ENCODE measurements at regions not wholly inside any gene's neighbourhood (a gene's known extent, or its start where the extent isn't known, plus 50 kb on each side); places are given as distances from the start of the nearest gene placed in this dataset.

DNA sequence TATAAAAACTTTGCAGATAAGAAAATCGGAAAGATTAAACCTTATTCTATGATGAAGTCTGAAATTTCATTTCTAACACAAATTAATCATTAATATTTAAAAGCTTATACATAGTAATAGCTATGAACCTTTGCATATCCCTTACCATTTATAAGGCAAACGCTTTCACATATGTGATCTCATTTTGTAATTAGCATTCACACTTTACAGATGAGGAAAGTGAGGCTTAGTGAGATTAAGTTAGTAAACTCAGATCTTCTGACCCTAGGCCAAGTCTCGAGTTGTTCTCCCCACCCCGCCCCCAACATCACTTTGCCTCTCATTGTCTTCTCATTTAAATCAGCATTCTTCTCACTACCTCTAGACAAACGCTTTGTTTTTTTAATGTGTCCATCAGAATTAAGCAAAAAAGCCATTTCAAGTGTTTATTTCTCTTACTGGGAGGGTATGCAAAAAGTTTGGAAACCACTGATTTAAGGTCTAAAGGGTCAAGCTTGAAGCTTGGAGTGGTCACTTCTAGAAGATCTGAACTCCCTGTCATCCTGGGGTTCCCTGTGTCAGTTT lies 172.9 kb upstream of the BCL6 start:
- Histone ChIP-seq H2AFZ (ENCODE audit: control insufficient read depth, low read depth, low read length) (no peak overlapping the region), H3K4me2 (ENCODE audit: control insufficient read depth, insufficient read depth) (no peak overlapping the region; the same call in 1 of the 2 replicates), H3K4me3 (no peak overlapping the region), H3K9me3 (replicated peaks; ENCODE audit: control insufficient read depth, insufficient read depth, low read length) (no peaks in the 10 kb centered on the region; the same call in 2 of the 3 replicates), H3K27me3 (replicated peaks in 1 of 2; ENCODE audit: control insufficient read depth in 2 of 2, insufficient read depth in 2 of 2, low read length in 1 of 2) (peaks cover 0 to 2% of the 10 kb centered on the region in 2 experiments; a peak in 1 of 4 replicates), H3K79me2 (ENCODE audit: control insufficient read depth, insufficient read depth, low read length) (no peaks in the 10 kb centered on the region), H3K9ac (ENCODE audit: control insufficient read depth, insufficient read depth, low read length) (no peak overlapping the region), H4K20me1 (ENCODE audit: control insufficient read depth, insufficient read depth) (no peaks in the 10 kb centered on the region), H3K27ac (ENCODE audit: control insufficient read depth, insufficient read depth) (no peak overlapping the region), H3K36me3 (ENCODE audit: control insufficient read depth in 2 of 2, insufficient read depth in 2 of 2, low read length in 1 of 2) (no peaks in the 10 kb centered on the region), H3K4me1 (ENCODE audit: control insufficient read depth, insufficient read depth, low read length) (peaks cover 18% of the 10 kb centered on the region)
- ChIA-PET SMC1A (ENCODE audit: uncharacterized antibody, unreplicated experiment) (interaction anchor here (0.6 to 2.6 kb wide), 16 partner anchors 9 to 171 kb away, joined by 3 to 8 read pairs (median 3); no protein-coding TSS in a partner anchor), CTCF (interaction anchor here (0.7 to 1.5 kb wide), 8 partner anchors 10 to 1186 kb away, joined by 3 to 5 read pairs (median 3); no protein-coding TSS in a partner anchor), RAD21 (ENCODE audit: unreplicated experiment) (interaction anchor here (1.5 kb wide), 1 partner anchor 16 kb away, joined by 3 read pairs; no protein-coding TSS in a partner anchor), POLR2A (interaction anchor here (0.9 to 1.5 kb wide), 2 partner anchors 9 to 16 kb away, joined by 3 to 5 read pairs; no protein-coding TSS in a partner anchor)
- ATAC-seq = no peak
- no peak for DNase-seq (ENCODE audit: low read depth, low spot score)
- no peak for FAIRE-seq
- BruUV-seq (replicated peaks) = no TSS peak
- WGBS (ENCODE audit: insufficient coverage, insufficient replicate concordance, low lambda C conversion rate, missing lambda C conversion rate) = 11% methylated on average over 5 of the region's 5 CpGs
- in situ Hi-C loops (cut with MboI) (no loop called here), intact Hi-C loops (cut with micrococcal nuclease; ENCODE audit: unreplicated experiment) (loop anchor here (2.0 to 5.0 kb wide), 2 partner anchors 116 to 173 kb away; partner anchors contain the start of gene BCL6)
- TF ChIP-seq HDAC6 (IDR thresholded peaks at IDR 0.05; ENCODE audit: unreplicated experiment) = no peak
- TF ChIP-seq RELA (IDR thresholded peaks at IDR 0.05; ENCODE audit: borderline replicate concordance, partially characterized antibody) = no peak
- TF ChIP-seq CUX1 (IDR thresholded peaks at IDR 0.05; ENCODE audit: insufficient replicate concordance, low read depth, low read length) = no peak
- no peak for TF ChIP-seq TARDBP (IDR thresholded peaks at IDR 0.05; ENCODE audit: borderline replicate concordance)
- TF ChIP-seq, protein P1, sequence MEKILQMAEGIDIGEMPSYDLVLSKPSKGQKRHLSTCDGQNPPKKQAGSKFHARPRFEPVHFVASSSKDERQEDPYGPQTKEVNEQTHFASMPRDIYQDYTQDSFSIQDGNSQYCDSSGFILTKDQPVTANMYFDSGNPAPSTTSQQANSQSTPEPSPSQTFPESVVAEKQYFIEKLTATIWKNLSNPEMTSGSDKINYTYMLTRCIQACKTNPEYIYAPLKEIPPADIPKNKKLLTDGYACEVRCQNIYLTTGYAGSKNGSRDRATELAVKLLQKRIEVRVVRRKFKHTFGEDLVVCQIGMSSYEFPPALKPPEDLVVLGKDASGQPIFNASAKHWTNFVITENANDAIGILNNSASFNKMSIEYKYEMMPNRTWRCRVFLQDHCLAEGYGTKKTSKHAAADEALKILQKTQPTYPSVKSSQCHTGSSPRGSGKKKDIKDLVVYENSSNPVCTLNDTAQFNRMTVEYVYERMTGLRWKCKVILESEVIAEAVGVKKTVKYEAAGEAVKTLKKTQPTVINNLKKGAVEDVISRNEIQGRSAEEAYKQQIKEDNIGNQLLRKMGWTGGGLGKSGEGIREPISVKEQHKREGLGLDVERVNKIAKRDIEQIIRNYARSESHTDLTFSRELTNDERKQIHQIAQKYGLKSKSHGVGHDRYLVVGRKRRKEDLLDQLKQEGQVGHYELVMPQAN (conservative IDR thresholded peaks at IDR 0.05) = no peak
- no peak for TF ChIP-seq GATAD2B (conservative IDR thresholded peaks at IDR 0.05; ENCODE audit: low read depth)
- TF ChIP-seq, protein P2, sequence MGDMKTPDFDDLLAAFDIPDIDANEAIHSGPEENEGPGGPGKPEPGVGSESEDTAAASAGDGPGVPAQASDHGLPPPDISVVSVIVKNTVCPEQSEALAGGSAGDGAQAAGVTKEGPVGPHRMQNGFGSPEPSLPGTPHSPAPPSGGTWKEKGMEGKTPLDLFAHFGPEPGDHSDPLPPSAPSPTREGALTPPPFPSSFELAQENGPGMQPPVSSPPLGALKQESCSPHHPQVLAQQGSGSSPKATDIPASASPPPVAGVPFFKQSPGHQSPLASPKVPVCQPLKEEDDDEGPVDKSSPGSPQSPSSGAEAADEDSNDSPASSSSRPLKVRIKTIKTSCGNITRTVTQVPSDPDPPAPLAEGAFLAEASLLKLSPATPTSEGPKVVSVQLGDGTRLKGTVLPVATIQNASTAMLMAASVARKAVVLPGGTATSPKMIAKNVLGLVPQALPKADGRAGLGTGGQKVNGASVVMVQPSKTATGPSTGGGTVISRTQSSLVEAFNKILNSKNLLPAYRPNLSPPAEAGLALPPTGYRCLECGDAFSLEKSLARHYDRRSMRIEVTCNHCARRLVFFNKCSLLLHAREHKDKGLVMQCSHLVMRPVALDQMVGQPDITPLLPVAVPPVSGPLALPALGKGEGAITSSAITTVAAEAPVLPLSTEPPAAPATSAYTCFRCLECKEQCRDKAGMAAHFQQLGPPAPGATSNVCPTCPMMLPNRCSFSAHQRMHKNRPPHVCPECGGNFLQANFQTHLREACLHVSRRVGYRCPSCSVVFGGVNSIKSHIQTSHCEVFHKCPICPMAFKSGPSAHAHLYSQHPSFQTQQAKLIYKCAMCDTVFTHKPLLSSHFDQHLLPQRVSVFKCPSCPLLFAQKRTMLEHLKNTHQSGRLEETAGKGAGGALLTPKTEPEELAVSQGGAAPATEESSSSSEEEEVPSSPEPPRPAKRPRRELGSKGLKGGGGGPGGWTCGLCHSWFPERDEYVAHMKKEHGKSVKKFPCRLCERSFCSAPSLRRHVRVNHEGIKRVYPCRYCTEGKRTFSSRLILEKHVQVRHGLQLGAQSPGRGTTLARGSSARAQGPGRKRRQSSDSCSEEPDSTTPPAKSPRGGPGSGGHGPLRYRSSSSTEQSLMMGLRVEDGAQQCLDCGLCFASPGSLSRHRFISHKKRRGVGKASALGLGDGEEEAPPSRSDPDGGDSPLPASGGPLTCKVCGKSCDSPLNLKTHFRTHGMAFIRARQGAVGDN (IDR thresholded peaks at IDR 0.05) = no peak
- TF ChIP-seq NFYB (IDR thresholded peaks at IDR 0.05; ENCODE audit: insufficient read depth, low read depth, low read length) = no peak
